22Rv1 (cell line): ENCODE measurements at regions not wholly inside any gene's neighbourhood (a gene's known extent, or its start where the extent isn't known, plus 50 kb on each side); places are given as distances from the start of the nearest gene placed in this dataset.
"Not testable (repeated sequence)": the region's sequence is repeated elsewhere in the genome, so short reads cannot be mapped to it uniquely, and the experiment has no call there.

Experiments used
- ZFX ChIP-seq: fragments of 450-650 bp; IDR thresholded peaks from 2 replicates; pipeline ENCODE4 v1.6.1; 2017; ENCODE audit warnings: antibody characterized with exemption, borderline replicate concordance
- TF ChIP-seq, protein P1 (sequence below): fragments of 450-650 bp; IDR thresholded peaks from 2 replicates; pipeline ENCODE4 v1.5.1; 2017; ENCODE audit warnings: mild to moderate bottlenecking

DNA sequence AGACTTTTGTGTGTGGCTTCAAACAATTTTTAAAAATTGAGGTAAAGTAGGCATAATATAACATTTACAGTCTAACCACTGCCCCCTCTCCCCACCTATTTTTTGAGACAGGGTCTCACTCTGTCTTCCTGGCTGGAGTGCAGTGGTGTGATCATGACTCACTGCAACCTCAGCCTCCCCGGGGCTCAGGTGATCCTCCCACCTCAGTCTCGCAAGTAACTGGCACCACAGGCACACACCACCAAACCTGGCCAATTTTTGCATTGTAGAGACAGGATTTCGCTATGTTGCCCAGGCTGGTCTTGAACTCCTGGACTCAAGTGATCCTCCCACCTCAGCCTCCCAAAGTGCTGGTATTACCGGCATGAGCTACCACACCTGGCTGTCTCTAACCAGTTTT is 161.8 kb downstream of the GOSR1 start:
- TF ChIP-seq, protein P1, sequence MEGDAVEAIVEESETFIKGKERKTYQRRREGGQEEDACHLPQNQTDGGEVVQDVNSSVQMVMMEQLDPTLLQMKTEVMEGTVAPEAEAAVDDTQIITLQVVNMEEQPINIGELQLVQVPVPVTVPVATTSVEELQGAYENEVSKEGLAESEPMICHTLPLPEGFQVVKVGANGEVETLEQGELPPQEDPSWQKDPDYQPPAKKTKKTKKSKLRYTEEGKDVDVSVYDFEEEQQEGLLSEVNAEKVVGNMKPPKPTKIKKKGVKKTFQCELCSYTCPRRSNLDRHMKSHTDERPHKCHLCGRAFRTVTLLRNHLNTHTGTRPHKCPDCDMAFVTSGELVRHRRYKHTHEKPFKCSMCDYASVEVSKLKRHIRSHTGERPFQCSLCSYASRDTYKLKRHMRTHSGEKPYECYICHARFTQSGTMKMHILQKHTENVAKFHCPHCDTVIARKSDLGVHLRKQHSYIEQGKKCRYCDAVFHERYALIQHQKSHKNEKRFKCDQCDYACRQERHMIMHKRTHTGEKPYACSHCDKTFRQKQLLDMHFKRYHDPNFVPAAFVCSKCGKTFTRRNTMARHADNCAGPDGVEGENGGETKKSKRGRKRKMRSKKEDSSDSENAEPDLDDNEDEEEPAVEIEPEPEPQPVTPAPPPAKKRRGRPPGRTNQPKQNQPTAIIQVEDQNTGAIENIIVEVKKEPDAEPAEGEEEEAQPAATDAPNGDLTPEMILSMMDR, result not testable (repeated sequence)
- not testable (repeated sequence) for TF ChIP-seq ZFX
